Mononuclear cell (primary cell): ENCODE measurements at regions not wholly inside any gene's neighbourhood (a gene's known extent, or its start where the extent isn't known, plus 50 kb on each side); places are given as distances from the start of the nearest gene placed in this dataset.

Experiments
- H3K27me3 ChIP-seq: 2 replicates; pipeline ENCODE4 v1.6.0; 2011; ENCODE audit warnings: low read length, control low read depth; ENCODE audit not compliant: insufficient read depth
- H3K4me1 ChIP-seq: 2 replicates; pipeline ENCODE4 v1.5.1; 2011; ENCODE audit warnings: mild to moderate bottlenecking, low read length, control low read depth; ENCODE audit not compliant: insufficient read depth
- H3K4me3 ChIP-seq: 2 replicates; pipeline ENCODE4 v1.5.1; 2011; ENCODE audit warnings: mild to moderate bottlenecking, low read length, moderate library complexity
- H3K9me3 ChIP-seq: 2 replicates; pipeline ENCODE4 v1.5.1; 2011; ENCODE audit warnings: low read depth, mild to moderate bottlenecking, control low read depth, low read length

DNA sequence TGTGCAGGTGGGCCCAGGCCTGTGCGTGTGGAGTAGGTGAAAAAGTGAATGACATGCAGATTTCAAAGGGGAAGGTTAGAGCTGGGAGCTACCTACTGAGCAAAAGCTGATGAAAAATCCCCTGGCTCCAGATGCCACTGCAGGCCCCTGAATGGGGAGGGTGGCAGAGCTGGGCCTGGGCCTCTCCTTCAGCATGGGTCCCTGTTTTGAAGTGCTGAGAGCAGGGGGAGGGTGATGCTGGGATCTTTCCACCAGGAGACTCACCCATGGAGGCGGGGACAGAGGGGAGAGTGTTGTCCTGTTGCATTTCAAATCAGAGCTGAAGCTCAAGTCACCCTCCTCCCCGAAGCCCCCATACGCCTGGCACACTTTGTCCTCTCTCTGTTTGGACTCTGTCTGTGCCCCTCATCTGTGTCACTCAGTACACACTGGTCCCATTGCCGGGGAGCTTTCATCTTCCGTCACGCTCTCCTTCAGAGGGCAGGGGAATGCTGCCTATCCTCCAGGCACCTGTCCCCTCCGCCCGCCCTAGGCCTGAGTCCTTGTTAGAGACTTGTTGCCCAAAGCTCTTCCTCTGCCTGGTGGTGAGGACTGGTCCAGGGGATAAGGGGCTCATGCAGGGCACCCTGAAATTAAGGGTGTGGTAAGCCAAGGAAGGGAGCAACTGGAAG is 206.6 kb downstream of the HAUS1 start:
- no peak overlapping the region for H3K4me3 ChIP-seq
- no peaks in the 10 kb centered on the region for H3K4me1 ChIP-seq
- no peaks in the 10 kb centered on the region for H3K9me3 ChIP-seq
- H3K27me3 ChIP-seq: no peaks in the 10 kb centered on the region

DNA sequence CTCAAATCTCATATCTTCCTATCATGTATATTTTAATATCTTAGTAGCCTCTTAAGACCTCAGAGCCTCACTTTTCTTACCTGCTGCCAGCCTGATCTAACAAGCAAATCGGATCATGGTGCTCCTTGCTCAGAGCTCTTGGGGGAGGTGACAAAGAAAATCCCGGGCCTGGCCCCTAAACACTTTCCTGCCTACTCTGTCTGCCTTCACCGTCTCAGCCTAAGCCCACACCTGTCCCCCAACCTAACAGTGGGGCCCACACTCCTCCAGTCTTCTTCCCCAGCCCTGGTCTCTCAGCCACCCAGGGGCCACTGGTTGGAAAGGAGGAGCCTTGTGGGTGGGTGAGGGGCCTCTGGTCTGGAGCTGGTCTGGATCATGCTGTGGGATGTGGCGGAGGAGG is 207.3 kb downstream of the HAUS1 start:
- Histone ChIP-seq H3K9me3 (no peaks in the 10 kb centered on the region), H3K4me3 (no peak overlapping the region)

DNA sequence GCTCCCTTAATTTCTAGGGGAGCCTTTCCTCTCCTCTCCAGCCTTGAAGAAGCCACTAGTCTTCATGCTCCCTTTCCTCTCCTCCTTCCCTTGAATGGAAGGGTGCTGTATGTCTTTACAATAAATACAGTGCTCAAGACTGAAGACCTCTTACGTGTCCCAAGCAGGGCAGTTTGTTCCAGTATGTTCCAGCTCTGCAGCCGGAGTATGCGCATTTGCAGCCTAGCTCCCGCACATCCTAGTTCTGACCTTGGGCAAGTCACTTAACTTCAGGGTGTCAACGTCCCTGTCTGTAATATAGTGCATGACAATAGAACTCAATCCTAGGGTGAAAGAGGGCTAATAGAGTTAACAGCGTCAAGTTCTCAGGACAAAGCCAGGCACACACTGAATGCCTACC is 208.0 kb downstream of the HAUS1 start:
- Histone ChIP-seq H3K4me3 (no peak overlapping the region), H3K4me1 (no peaks in the 10 kb centered on the region), H3K27me3 (no peaks in the 10 kb centered on the region), H3K9me3 (no peaks in the 10 kb centered on the region)

More for the DNA sequence above, 207.3 kb downstream of the HAUS1 start:
- Histone ChIP-seq H3K4me1 (no peaks in the 10 kb centered on the region), H3K27me3 (no peaks in the 10 kb centered on the region)

DNA sequence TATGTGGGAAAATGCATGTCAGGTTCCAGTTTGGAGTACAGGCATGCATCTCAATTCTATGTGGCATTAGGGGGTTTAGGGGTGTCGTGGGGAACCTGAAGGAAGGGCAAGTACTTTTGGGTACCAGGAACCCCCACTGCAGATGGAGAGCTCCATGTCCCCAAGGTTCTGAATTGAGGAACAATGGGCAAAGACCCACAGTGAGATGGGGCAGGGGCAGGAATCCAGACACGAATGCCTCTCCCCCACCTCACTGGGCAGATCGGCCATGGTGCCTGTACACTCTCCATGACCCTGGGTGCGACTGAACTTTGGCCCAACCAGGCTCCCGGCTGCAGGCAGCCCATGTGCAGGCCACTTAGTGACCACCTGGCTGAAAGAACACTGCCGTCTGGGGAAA is 209.3 kb downstream of the HAUS1 start:
- Histone ChIP-seq H3K4me3 (no peak overlapping the region), H3K4me1 (no peaks in the 10 kb centered on the region), H3K9me3 (no peaks in the 10 kb centered on the region), H3K27me3 (no peaks in the 10 kb centered on the region)

DNA sequence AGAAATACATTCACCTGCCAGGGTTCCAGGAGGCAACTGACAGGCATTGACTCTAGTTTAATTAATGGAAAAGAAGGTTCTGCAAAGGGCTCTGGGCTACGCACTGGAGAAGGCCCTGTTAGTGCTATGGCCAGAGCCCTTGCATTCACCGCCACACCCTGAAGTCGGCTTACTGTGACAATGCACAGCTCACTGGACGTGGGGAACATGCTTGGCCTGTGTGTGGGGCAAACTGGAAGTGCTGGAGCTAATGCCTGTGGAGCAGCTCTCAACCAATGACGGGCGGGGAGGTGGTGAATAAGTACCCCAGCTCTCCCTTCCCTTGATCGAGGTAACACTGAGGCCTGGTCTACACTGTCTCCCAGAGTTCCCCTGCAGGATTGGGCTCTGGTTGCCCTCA is 209.8 kb downstream of the HAUS1 start:
- Histone ChIP-seq H3K4me1 (no peaks in the 10 kb centered on the region), H3K27me3 (no peaks in the 10 kb centered on the region), H3K9me3 (no peaks in the 10 kb centered on the region), H3K4me3 (no peak overlapping the region)

DNA sequence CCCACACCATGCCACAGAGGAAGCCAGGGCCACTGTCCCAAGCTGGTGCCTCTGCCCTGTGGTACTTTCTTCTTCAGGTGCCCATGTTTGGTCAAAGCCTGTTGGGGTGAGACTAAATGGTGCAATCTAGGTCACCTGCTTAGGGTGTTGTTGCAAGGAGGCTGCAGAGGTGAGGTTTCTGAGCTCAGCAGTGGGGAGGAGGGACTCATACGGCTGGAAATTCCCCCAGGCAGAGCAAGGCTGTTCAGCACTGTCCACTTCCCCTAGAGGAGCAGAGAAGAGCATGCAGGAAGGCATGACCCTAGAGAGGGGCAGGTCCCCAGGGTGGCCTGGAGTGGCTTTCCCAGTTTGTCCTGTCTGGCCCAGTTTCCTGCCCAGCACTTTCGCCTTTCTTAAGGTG is 211.0 kb downstream of the HAUS1 start:
- no peaks in the 10 kb centered on the region for H3K27me3 ChIP-seq
- H3K9me3 ChIP-seq: no peaks in the 10 kb centered on the region
- H3K4me3 ChIP-seq: no peak overlapping the region
- no peaks in the 10 kb centered on the region for H3K4me1 ChIP-seq

DNA sequence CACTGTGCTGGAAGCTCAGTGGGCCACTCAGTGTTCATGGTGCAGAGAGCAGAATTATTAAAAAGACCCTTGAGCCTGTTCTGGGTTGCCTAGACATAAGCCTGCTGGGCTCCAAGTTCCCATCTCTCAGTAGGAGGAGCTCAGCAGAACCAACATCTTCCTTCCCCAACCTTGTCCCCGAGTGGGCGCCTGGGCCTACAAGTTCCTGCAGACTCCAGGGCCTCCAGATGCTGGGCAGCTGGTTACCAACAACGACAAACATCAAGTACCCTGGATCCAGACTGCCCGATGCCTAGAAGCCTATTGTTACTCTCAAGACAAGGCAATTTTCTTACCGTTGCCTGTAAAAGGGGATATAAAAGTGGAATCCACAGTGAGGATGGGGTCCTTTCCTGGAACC is 214.2 kb downstream of the HAUS1 start:
- H3K27me3 ChIP-seq: no peaks in the 10 kb centered on the region
- H3K9me3 ChIP-seq: no peaks in the 10 kb centered on the region
- no peaks in the 10 kb centered on the region for H3K4me1 ChIP-seq
- H3K4me3 ChIP-seq: no peak overlapping the region

DNA sequence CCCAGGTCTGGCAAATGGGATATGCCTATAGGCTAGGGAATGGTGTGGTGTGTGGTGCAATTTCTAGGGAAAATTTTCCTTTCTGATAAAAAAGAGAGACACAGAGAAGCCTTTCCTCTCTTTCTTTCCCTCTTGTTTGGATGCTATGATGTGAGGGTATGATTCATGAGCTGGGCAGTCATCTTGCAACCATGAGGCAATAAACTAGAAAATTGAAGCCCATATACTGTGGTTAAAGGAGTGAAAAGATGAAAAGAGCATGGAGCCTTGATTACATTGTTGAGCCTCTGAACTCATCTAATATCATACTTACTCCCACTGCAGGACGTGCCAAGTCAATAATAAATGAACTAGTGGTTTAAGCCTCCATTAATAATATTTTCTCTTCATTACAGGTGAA is 215.6 kb downstream of the HAUS1 start:
- H3K4me3 ChIP-seq: no peak overlapping the region
- H3K27me3 ChIP-seq: no peaks in the 10 kb centered on the region
- H3K9me3 ChIP-seq: no peaks in the 10 kb centered on the region
- H3K4me1 ChIP-seq: peaks cover 7% of the 10 kb centered on the region

DNA sequence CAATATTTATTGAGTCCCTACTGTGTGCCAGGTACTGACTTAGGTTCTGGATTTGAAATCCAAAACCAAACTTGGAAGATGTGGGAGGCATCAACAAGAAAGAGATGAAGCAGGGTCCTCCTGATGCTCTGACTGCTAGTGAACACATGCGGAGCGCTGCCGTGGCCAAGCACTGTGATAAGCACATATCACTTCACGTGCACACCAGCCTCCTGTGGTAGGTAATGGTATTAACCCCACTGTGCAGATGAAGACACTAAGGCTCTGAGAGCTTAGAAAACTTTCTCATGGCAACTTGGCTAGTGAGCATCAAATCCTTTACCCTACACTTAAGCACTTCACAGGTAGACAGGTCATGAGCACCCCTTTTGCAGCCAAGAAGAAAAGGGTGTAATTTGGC is 216.1 kb downstream of the HAUS1 start:
- Histone ChIP-seq H3K27me3 (no peaks in the 10 kb centered on the region), H3K4me3 (no peak overlapping the region), H3K4me1 (peaks cover 7% of the 10 kb centered on the region), H3K9me3 (no peaks in the 10 kb centered on the region)

DNA sequence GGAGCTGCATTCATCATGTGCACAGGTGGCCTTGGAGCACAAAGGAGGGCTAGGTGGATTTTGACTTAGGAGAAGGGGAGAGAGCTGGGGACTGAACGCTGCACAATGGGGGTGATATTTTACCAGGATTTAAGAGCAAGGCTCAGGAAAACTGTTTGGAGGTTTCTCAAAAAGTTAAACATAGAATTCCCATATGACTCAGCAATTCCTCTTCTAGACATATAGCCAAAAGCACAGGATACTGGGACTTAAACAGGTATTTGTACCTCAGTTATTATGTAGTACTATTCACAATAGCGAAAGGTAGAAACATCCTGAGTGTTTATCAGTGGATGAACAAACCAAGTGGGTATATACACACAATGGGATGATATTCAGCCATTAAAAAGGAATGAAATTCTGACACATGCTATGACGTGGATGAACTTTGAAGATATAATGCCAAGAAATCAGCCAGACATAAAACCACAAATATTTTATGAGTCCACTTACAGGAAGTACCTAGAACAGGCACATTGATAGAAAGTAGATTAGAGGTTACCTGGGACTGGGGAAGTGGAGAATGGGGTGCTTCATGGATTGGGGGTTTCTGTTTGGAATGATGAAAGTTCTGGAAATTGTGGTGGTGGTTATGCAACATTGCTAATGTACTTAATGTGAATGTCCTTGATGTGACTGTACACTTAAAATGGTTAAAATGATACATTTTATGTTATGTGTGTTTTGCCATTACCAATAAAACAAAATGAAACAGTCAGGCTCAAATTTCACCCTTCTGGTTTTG is 216.9 kb downstream of the HAUS1 start:
- Histone ChIP-seq H3K4me1 (peaks cover 7% of the 10 kb centered on the region), H3K27me3 (no peaks in the 10 kb centered on the region), H3K9me3 (no peaks in the 10 kb centered on the region), H3K4me3 (no peak overlapping the region)

DNA sequence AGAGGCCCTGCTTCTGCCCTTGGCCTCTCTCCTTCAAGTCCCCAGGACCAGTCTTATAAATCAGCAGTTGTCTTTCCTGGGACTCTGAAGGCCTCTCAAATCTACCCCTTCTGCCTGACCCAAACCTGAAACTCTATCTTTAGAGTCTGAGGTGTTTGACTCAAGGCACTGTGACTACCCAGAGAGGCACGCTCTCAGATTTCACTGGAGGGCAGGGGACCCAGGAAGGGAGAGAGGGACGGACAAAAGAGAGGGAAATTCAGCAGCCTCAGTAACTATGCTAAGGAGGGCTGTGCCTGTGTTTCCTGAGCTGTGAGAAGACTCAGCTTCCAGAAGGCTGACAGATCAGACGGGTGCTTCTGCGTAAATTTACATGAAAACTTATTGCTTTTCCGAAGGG is 217.8 kb downstream of the HAUS1 start:
- Histone ChIP-seq H3K27me3 (no peaks in the 10 kb centered on the region), H3K9me3 (no peaks in the 10 kb centered on the region), H3K4me1 (peaks cover 7% of the 10 kb centered on the region), H3K4me3 (no peak overlapping the region)

DNA sequence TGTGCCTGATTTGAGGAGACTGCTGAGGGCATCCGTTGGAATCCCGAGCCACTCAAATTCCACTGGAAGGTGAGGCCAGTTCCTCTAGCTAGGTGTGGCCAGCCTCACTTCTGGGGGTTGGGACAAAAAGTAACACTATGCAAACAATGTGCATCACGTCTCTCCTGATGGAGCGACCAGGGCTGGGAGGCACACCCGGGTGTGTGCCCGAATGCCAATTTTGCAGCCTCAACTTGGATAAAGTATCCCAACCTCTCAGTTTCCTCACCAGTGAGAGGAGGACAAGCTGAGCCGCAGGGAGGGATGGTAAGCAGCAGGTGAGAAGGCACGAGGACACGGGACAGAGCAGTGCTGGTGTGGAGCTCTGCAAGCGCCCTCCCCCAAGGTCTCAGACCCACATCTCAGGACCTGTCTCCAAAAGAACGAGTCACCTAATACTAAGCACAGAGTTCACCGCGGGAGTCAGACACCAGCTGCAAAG is 218.3 kb downstream of the HAUS1 start:
- peaks cover 7% of the 10 kb centered on the region for H3K4me1 ChIP-seq
- no peaks in the 10 kb centered on the region for H3K9me3 ChIP-seq
- no peaks in the 10 kb centered on the region for H3K27me3 ChIP-seq
- H3K4me3 ChIP-seq: no peak overlapping the region

DNA sequence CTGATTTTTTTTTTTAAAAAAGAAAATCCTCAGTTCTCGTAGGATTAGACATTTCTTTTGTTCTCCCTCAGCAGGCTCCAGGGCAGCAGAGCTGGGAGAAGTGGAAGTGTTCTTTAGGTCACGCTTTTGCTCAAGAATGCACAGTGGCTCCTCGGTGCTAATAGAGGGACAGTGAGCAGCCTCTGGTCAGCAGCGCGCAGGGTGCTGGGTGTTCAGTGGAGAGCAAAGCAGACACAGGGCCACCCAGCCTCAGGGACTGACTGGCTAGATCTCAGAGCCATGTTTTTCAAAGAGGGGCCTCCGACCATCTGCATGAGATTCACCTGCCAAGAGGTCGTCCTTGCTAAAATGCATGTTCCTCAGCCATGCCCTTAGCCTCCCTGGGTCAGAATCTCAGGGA is 218.8 kb downstream of the HAUS1 start:
- Histone ChIP-seq H3K27me3 (no peaks in the 10 kb centered on the region), H3K4me3 (no peak overlapping the region), H3K4me1 (peaks cover 7% of the 10 kb centered on the region), H3K9me3 (no peaks in the 10 kb centered on the region)

DNA sequence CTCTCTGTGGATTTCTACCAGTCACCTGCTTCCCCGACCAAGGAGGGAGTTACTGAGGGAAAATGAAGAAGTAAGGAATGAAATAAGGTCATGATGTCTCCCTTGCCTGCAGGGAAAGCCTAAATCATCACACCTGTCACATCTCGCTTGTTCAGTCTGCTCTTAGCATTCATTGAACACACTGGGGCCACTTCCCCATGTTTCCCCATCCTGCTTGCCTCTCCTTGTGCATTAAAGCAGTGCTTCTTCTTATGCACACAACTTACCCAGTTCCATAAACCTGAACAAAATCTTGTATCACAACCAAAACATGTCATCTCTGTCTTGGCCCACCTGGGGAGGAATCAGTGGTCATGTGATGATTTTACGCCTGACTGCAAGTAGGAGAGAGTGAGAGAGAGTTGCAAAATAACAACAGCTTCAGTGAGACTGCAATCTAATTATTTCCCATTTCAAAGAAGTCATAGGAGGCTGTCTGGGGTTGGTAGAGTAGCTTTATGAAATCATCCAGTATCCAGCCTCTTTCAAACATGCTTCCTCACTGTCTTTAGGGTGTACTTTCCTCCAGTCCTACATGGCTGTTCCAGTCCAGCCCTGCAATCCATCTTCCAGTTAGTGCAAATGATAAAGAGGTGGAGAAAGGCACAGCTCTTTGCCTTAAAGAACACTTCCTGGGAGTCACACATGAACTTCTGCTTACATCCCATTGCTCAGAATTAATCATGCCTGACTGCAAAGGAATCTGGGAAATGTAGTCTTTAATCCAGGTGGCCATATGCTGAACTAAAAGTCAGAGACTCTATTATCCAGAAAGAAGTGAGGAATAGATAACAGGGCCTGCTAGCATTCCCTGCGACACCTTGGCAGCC is 220.1 kb downstream of the HAUS1 start:
- no peaks in the 10 kb centered on the region for H3K27me3 ChIP-seq
- H3K4me3 ChIP-seq: no peak overlapping the region
- peaks cover 7% of the 10 kb centered on the region for H3K4me1 ChIP-seq
- no peaks in the 10 kb centered on the region for H3K9me3 ChIP-seq

DNA sequence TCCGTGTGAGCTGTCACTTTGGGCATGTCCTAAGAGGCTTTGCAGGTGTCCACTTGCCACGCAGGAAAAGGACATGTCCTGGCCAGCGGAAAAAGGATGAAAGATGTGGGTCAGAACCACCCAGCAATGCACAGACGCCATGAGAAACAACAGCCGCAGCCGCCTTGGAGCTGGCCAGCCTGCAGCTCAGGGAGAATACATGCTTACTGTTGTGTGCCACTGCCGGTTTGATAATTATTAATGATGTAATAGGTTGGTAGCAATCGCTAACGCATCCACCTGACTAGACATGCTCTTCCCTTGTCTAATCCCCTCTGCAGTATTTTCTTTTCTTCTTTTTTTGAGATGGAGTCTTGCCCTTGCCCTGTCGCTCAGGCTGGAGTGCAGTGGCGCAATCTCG is 221.7 kb downstream of the HAUS1 start:
- Histone ChIP-seq H3K27me3 (peaks cover 1% of the 10 kb centered on the region), H3K4me1 (peaks cover 7% of the 10 kb centered on the region), H3K4me3 (no peak overlapping the region)

More for the DNA sequence above, 221.7 kb downstream of the HAUS1 start:
- H3K9me3 ChIP-seq: no peaks in the 10 kb centered on the region
